COR-L47 (cell line): ENCODE measurements at regions not wholly inside any gene's neighbourhood (a gene's known extent, or its start where the extent isn't known, plus 50 kb on each side); places are given as distances from the start of the nearest gene placed in this dataset.
A peak's percentile ranks its signal among the peaks of the same experiment; 100 is the strongest.

Source experiments
- DNase-seq: peaks from one replicate; lab custom pipeline; 2025; lab: John Stamatoyannopoulos, UW

DNA sequence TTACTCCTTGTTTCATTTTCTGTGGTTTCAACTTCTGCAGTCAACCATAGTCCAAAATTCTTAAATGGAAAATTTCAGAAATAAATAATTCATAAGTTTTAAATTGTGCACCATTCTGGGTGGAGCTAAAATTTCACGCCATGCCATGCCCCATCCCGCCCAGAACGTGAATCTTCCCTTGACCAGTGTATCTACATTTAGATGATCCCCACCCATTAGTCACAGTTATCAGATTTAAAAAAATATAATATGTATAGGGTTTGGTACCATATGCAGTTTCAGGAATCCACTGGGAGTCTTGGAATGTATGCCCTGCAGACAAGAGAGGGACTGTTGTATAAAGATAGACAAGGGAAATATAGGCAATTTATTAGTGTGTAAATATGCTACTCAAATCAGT lies 759.7 kb upstream of the ZNF608 start:
- DNase-seq: no peak

DNA sequence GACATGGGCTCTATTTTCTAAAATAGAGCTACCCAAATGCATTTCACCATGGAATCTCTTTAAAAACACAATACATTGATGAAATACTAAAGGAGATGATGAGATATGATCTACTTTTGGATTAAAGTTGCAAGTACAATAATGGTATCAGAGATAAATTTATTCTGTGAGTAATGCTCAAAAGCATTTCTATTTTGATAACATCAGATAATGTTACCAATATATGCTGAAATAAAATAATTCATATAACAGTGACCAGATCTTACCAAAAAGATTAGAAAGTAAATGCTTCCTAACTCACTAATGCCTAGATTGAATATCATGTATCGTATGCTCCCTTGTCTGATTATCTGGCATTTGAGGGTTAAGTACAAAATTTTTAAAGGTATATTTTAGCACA lies 761.8 kb upstream of the ZNF608 start:
- no peak for DNase-seq

DNA sequence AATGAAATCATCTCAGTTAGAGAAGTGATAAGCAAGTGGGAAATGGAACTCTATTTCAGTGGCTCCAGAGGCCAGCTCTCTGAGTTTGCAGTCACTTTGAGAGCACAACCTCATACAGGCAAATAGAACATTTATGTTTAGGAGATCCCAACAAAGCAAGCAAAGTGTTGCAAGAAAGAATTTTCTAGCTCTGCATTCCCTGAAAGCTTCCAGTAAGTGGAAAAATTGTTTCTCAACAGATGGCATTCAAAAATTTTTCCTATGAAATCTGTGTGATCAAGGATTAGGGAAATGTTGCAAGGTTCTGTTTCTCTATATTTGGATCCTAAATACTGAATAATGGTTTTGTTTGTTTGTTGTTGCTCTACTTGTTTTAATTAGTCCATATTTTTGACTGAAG lies 764.2 kb upstream of the ZNF608 start:
- DNase-seq: no peak

DNA sequence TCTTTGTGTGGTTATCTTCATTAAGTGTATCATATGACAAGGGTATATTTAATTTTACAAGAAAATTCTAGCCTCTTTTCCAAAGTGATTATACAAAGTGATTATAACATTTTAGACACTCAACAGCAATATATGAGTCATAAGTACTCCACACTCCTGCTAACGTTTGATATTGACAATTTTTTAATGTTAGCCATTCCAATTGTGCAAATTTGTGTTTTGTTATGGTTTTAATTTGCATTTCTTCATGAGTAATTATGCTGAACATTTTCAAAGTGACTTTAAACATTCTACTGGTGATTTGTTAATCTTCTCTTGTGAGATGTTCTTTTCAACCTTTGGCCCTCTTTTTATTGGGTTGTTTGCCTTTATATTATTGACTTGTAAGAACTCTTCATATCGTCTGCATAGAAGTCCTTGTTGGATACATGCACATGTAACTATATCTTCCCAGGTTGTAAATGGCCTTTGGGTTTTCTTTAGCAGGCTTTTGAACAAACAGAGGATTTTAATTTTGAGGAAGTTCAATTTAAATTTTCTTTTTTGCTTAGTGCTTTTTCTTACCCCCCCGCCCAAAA lies 771.6 kb upstream of the ZNF608 start:
- no peak for DNase-seq

DNA sequence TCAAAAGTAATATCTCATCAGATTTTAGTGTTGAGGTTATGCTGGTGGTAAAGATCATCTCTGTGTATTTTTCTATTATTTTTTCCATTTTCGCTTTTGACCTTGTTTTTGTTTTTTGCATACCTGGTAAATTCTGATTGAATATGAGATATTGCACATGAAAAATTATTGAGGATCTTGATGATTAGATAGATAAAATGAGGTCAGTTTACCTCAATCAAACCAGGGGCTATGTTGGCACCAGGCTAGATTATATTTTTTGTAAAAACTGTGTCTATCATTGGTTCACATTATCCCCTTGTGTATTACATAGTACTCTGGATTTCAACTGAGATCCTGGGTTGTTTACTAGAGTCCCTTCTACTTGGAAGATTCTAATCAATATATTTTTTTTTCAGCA lies 774.9 kb upstream of the ZNF608 start:
- no peak for DNase-seq

DNA sequence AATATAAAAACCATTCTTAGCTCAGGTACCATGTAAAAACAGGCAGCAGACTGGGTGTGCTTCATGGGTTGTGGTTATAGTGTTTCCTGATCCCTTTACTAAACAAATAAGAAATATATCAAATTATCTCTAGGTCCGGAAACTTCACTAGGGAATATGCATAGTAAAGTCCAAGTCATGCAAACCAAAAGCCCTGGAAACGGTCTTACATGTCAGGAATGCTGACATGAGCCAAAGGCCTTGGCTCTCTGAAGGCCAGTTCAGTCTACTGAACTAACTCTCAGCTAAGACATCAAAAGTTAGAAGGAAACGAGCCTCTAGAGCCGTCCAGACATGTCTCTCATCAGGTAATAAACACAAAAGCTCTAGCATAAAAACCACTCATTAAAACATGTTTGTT lies 778.9 kb upstream of the ZNF608 start:
- no peak for DNase-seq

DNA sequence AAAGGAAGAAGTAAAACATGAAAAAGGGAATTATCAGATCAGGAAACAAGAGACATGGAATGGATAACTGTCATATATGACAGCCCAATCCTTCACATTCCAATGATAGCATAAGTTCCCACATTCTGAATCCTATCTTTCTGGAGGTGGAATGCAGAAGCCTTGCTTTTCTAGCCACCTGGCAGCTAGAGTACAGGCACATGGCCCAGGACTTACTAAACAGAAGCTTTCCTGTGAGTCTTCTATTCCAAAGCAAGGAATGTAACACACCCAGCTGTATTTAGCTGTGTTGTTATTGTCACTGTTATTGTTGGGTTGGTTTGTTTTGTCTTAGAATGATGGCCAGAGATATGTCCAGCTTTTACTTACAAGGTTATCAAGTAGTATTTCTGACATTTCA lies 780.5 kb upstream of the ZNF608 start:
- DNase-seq: no peak

DNA sequence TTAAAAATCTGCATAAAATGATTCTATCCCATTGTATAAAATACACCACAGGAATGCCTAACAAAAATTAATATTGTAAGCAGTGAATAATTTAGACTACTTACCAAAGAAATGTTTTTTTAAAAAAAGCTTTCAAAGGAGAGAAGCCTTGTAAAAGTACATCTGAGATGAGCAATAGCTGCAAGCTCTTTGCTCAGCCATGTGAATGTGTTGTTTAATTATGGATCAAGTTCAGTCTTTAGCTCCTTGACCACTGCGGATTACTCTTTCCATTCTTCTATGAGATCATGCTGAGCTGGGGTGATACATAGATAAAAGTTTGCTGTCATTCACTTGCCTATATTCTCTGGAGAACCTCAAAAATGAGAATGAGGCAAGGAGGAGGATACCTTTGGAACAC lies 782.4 kb upstream of the ZNF608 start:
- DNase-seq: no peak

DNA sequence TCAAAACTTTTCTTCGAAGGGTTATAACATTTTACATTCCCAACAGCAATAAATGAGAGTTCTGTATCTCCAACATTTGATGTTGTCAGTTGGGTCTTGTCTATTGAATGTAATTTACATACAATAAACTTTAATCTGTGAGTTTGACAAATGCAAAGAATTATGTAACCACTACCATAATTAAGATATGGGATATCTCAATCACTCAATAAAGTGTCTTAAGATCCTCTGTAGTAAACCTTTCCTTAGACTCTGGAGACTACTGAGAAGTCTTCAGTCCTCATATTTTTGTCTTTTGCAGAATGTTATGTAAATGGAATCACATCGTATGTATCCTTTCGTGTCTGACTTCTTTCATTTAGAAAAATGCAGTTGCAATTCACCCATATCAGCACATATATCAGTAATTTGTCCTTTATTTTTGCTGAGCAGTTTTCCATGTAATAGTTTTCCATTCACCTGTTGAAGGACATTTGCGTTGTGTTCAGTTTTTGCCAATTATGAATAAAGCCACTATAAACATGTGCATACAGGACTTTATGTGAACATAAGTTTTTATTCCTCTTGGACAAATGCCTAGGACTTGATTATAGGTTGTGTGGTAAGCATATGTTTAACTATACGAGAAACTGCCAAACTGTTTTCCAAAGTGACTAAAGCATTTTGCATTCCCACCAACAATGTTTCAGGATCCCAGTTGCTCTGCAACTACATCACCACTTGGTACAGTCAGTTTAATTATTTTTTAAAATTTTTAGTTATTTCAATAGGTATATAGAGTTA lies 784.6 kb upstream of the ZNF608 start:
- DNase-seq: peak; percentile 54

DNA sequence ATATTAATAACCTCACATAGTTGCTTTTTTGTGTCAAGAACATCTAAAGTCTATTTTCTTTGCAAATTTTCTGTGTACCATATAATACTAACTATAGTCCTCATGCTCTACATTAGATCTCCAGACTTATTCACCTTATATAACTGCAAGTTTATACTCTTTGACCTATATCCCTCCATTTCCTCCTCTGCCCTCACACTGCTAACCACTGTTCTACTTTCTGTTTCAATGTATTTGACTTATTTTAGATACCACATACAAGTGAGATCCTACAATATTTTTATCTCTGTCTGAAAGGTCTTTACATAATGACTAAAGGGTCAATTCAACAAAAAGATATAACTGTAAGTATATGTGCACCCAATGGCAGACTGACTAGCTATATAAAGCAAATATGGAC lies 789.7 kb upstream of the ZNF608 start:
- DNase-seq: no peak

DNA sequence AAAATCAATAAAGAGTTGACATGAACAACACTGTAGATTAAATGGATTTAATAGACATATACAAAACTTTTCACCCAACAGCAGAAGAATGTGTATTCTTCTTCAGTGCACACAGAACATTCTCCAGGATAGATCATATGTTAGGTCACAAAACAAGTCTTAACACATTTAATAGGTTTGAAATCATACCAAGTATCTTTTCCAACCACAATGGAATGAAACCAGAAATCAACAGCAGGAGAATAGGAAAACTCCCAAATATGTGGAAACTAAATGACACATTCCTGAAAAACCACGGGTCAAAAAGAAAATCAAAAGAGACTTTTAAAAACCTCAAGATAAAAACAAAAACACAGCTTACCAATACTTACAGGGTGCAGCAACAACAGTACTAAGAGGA lies 790.1 kb upstream of the ZNF608 start:
- no peak for DNase-seq

DNA sequence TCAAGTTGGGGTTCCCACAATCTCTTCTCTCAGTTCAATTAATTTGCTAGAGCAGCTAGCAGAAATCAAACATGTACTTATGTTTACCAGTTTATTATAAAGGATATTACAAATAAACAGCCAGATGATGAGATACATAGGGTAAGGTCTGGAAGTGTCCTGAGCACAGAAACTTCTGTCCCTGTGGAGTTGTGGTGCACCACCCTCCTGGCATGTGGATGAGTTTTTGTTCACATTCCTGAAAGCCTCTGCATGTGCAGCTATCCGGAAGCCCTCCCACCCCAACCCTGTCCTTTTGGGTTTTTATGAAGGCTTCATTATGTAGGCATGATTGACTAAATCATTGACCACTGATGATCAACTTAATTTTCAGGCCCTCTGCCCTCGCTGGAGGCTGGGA lies 791.2 kb upstream of the ZNF608 start:
- DNase-seq: no peak

DNA sequence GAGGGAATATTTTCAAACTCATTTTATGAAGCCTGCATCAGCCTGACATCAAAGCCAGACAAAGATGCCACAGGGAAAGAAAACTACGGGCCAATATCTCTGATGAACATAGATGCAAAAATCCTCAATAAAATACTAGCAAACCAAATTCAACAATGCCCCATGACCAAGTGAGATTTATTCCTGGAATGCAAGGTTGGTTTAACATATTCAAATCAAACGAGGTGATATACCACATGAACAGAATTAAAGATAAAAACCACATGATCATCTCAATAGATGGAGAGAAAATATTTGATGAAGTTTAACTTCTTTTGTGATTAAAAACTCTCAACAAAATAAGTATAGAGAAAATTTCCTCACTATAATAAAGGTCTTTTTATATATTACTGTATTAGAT lies 792.0 kb upstream of the ZNF608 start:
- DNase-seq: no peak

DNA sequence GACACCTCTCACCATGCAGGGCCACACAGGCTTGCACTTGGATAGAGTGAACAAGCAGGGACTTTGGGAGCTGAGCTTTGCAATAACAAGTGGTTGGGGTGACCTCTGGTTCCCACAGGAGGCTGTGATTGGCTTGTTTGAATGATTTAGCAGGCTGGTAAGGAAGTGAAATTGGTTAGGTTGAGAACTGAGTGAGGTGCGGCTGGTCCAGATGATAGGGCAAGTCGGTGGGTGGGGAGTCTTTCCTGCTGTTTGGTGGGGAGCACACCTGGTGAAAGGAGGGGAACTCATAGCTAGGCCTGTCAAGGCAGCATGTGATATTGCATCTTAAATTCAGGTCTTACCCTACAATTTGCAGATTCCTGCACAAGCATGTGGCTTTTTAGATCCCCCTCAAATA lies 794.6 kb upstream of the ZNF608 start:
- no peak for DNase-seq

DNA sequence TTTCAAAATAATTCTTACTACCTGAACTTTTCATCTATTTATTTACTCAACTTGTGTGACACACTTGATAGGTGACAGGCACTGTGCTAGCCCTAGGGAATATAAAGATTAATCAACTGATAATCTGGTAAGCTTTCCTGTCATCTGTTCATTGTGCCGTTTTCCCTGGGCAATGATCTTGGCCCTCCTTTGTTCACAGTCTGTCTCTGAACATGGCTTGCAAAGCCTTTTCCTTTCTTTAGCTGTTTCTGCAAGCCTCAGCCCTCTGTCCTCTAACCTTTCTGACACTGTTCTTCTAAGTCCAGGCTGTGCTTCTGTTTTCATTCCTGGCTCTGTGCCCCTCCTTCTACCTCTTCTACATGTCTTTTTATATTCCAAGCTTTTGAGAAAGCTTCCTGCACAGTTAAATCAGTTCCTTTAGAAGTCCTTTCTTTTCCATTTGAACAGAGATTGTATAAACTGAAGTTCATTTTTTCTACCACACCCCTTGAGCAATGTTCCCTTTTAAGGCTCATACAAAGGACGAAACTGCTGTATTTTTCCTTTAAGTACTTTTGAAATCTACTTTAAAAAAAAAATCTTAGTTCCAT lies 803.0 kb upstream of the ZNF608 start:
- no peak for DNase-seq

DNA sequence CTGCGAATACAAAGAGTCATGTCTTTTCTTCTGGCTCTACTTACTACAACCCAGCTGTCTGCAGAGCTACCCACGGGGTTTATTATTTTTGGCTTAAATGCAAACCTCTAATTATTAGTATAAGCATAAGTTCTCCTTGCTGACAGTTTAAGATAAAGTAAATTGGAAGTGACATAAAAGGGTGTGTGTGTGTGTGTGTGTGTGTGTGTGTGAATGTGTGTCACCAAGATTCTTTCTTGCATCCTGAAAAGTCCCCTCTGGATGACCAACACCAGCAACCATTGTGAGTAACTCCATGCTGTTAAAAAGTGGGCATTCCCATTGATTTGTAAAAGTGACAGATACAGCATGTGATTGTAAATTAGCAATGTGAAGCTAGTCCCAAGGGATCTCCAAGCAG lies 803.8 kb upstream of the ZNF608 start:
- DNase-seq: no peak

DNA sequence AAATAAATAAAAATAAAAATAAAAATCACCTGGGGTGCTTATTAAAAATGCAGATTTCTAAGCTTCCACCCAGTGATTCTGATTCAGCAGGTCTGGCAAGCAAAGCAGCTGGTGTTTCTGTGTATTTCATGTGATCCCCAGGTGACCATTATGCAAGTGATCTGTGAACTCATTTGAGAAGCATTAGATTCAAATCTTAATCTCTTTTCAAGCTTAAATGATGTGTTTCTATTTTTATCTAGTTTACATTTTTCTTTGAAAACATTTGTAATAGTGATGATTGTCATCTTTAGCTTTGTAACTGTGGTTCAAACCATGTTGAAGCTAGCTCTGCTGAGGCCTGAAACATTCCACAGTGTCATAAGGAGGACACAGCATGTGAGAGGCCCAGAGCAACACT lies 804.8 kb upstream of the ZNF608 start:
- no peak for DNase-seq

DNA sequence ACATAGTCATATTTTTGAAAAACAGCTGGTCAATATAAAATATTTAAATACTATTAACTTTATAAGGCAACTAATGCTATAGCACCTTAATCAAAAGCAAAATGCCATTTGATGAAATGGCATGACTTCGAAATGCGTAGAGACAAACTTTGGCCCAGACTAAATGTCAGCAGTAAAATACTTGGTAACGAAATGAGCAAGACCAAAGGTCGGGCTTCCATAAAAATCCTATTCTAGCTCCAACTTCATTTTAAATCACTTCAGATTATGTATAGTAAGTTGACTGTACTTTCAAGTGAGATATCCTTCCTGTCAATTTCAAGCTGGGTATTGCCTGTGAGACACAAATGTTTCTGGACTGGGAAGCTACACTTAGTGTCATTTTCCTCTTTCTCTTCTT lies 805.4 kb upstream of the ZNF608 start:
- DNase-seq: no peak

DNA sequence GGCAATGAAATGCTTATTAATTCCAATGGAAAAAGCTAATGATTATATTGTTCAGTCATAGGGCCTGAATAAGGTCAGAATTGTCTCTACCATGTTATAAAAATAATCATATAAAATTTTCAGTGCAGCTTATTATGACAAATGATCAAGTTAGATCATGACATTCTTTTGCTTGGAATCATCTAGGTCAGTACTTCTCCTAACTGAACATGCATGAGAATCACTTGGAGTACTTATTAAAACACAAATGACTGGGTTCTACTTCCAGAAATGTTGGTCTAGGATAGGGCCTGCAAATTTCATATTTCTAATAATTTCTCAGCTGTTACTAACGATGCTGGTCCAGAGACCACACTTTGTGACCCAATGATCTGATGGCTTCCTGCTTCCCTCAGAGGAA lies 806.0 kb upstream of the ZNF608 start:
- no peak for DNase-seq

DNA sequence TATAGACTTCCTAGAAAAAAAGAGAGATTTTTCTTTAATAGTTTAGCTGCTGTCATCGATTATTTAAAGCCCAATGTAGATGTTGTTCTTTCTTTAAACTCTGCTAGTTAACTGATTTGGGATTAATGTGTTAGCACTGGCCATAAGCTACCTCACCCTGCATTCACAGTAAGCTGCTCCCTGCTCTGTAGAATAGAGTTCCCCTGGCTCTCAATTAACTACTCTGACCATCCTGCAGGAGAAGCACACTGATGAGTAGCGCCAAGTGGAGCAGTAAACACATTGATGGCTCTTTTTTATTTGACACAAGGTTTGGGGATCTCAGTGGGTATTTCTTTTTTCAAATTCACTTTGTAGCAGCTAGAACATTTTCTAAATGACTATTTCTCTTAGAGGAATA lies 807.9 kb upstream of the ZNF608 start:
- no peak for DNase-seq

DNA sequence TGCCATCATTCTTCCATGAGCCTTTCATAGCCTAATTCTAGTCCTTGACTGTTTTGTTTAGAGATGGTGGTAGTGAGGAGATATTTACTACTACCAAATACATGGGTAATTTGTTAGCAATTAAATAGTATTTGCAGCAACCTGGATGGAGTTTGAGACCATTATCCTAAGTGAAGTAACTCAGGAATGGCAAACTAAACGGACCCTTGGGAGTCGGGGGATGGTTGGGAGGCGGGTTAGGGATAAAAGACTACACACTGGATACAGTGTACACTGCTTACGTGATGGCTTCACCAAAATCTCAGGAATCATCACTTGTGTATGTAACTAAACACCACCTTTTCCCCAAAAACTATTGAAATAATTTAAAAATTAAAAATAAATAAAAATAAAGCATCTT lies 809.2 kb upstream of the ZNF608 start:
- no peak for DNase-seq

DNA sequence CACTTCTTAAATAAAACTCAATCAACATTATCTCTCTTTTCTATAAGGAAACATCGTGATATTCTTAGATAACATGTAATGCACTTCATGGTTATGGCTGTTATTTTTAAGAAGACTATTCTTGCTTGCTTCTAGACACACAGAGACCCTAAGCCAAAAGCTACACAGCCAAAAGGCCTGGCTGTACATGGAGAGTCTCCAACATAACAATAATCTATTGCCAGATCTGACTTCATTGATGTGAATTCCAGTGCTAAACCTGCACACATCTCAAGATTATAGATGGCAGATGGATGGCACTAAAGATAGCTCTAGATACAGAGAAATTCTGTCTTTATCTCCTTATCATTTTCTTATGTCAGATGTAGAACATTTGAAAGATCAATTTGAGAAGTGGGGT lies 811.6 kb upstream of the ZNF608 start:
- DNase-seq: no peak

DNA sequence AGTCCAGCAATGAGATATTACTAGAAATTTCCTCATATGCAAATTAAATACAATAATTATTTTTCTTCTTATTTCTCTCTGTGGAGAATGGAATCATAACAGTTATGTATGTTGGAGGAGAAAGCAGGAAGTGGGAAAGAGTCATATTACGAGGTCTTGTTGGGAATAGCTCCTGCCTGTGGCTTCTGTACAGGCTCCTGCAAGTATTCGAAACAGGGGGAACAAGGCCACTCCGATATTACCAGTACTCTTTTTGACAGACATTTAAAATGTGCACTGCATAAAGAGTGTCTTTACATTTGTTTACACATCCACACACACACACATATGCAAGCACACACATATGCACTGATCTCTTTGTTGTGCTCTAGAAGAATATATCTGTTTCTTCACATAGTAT lies 812.0 kb upstream of the ZNF608 start:
- no peak for DNase-seq

DNA sequence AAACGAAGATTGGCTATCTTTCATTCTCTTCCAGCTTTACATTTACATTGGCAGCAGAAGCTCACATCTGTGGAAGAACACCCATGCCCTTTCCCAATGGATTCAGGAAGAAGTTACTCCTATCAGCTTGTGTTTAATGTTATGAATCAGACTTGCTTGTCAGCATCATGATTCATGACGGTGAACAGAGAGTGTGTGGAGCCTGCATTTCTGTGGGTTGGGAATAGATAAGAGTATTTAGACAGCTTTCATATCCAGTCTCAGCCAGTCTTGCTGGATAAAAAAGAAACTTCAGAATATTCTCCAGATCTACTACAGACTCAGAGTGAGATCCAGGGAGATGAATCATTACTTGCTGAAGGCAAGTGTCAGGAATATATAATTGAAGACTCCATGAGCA lies 812.9 kb upstream of the ZNF608 start:
- DNase-seq: no peak
